ENCODE measurements at regions not wholly inside any gene's neighbourhood (a gene's known extent, or its start where the extent isn't known, plus 50 kb on each side); places are given as distances from the start of the nearest gene placed in this dataset.

GRCh38 chr11:70498976-70499801 lies 100.9 kb downstream of the CTTN start:
- TF ChIP-seq, protein P1, sequence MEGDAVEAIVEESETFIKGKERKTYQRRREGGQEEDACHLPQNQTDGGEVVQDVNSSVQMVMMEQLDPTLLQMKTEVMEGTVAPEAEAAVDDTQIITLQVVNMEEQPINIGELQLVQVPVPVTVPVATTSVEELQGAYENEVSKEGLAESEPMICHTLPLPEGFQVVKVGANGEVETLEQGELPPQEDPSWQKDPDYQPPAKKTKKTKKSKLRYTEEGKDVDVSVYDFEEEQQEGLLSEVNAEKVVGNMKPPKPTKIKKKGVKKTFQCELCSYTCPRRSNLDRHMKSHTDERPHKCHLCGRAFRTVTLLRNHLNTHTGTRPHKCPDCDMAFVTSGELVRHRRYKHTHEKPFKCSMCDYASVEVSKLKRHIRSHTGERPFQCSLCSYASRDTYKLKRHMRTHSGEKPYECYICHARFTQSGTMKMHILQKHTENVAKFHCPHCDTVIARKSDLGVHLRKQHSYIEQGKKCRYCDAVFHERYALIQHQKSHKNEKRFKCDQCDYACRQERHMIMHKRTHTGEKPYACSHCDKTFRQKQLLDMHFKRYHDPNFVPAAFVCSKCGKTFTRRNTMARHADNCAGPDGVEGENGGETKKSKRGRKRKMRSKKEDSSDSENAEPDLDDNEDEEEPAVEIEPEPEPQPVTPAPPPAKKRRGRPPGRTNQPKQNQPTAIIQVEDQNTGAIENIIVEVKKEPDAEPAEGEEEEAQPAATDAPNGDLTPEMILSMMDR (IDR thresholded peaks at IDR 0.05), result no peak
- no peak for TF ChIP-seq ZFX (IDR thresholded peaks at IDR 0.05; ENCODE audit: borderline replicate concordance)
